DOHH2 (cell line): ENCODE measurements at regions not wholly inside any gene's neighbourhood (a gene's known extent, or its start where the extent isn't known, plus 50 kb on each side); places are given as distances from the start of the nearest gene placed in this dataset.

ENCODE experiments used
- EZH2phosphoT487 ChIP-seq: fragments of 200-600 bp; sonication (generic); IDR thresholded peaks from 2 replicates; pipeline ENCODE4 v1.6.1; 2017; ENCODE audit warnings: borderline replicate concordance, mild to moderate bottlenecking, antibody characterized with exemption, low read length, moderate library complexity, mixed read lengths
- TF ChIP-seq, protein P1 (sequence below): fragments of 200-600 bp; sonication (generic); IDR thresholded peaks from one replicate; pipeline ENCODE4 v1.5.1; 2014; ENCODE audit warnings: antibody characterized with exemption, mild to moderate bottlenecking, low read depth, low read length; ENCODE audit not compliant: poor library complexity, severe bottlenecking

GRCh38 chr5:125552486-125552885 is 806.0 kb upstream of the ZNF608 start:
- TF ChIP-seq EZH2phosphoT487, result no peak
- TF ChIP-seq, protein P1, sequence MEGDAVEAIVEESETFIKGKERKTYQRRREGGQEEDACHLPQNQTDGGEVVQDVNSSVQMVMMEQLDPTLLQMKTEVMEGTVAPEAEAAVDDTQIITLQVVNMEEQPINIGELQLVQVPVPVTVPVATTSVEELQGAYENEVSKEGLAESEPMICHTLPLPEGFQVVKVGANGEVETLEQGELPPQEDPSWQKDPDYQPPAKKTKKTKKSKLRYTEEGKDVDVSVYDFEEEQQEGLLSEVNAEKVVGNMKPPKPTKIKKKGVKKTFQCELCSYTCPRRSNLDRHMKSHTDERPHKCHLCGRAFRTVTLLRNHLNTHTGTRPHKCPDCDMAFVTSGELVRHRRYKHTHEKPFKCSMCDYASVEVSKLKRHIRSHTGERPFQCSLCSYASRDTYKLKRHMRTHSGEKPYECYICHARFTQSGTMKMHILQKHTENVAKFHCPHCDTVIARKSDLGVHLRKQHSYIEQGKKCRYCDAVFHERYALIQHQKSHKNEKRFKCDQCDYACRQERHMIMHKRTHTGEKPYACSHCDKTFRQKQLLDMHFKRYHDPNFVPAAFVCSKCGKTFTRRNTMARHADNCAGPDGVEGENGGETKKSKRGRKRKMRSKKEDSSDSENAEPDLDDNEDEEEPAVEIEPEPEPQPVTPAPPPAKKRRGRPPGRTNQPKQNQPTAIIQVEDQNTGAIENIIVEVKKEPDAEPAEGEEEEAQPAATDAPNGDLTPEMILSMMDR, result no peak
